ENCODE measurements at regions not wholly inside any gene's neighbourhood (a gene's known extent, or its start where the extent isn't known, plus 50 kb on each side); places are given as distances from the start of the nearest gene placed in this dataset.
"Not testable (repeated sequence)": the region's sequence is repeated elsewhere in the genome, so short reads cannot be mapped to it uniquely, and the experiment has no call there.

GRCh38 chr14:89730687-89731086, 223.8 kb downstream of the EFCAB11 start:
- ChIA-PET POLR2A (no interaction called here), CTCF (no interaction called here)
- Mint-ChIP-seq H3K36me3 (ENCODE audit: insufficient read depth, unreplicated experiment) (no peaks in the 10 kb centered on the region), H3K27ac (ENCODE audit: low read depth, unreplicated experiment) (no peak overlapping the region), H3K4me3 (ENCODE audit: unreplicated experiment) (no peak overlapping the region), H3K27me3 (ENCODE audit: insufficient read depth, unreplicated experiment) (no peaks in the 10 kb centered on the region), H3K4me1 (ENCODE audit: insufficient read depth, unreplicated experiment) (no peaks in the 10 kb centered on the region), H3K9me3 (ENCODE audit: unreplicated experiment) (no peaks in the 10 kb centered on the region)
- intact Hi-C loops (cut with micrococcal nuclease), result no loop called here
- TF ChIP-seq CTCF (IDR thresholded peaks at IDR 0.05; ENCODE audit: unreplicated experiment), result no peak
- no TSS peak for BruUV-seq (replicated peaks)
- no peak for DNase-seq (ENCODE audit: unreplicated experiment)

GRCh38 chr14:89728964-89729363, 225.6 kb downstream of the EFCAB11 start:
- no peaks in the 10 kb centered on the region for H3K4me1 Mint-ChIP-seq (ENCODE audit: insufficient read depth, unreplicated experiment)
- DNase-seq (ENCODE audit: unreplicated experiment), result no peak
- no peaks in the 10 kb centered on the region for H3K36me3 Mint-ChIP-seq (ENCODE audit: insufficient read depth, unreplicated experiment)
- H3K27ac Mint-ChIP-seq (ENCODE audit: low read depth, unreplicated experiment), result no peak overlapping the region
- H3K4me3 Mint-ChIP-seq (ENCODE audit: unreplicated experiment), result no peak overlapping the region
- ChIA-PET POLR2A (no interaction called here), CTCF (no interaction called here)
- BruUV-seq (replicated peaks), result no TSS peak
- no peak for TF ChIP-seq CTCF (IDR thresholded peaks at IDR 0.05; ENCODE audit: unreplicated experiment)
- H3K9me3 Mint-ChIP-seq (ENCODE audit: unreplicated experiment), result no peaks in the 10 kb centered on the region
- no peaks in the 10 kb centered on the region for H3K27me3 Mint-ChIP-seq (ENCODE audit: insufficient read depth, unreplicated experiment)
- intact Hi-C loops (cut with micrococcal nuclease), result no loop called here

GRCh38 chr14:89726226-89726625, 228.3 kb downstream of the EFCAB11 start:
- H3K9me3 Mint-ChIP-seq (ENCODE audit: unreplicated experiment); DNase-seq (ENCODE audit: unreplicated experiment); H3K4me3 Mint-ChIP-seq (ENCODE audit: unreplicated experiment); H3K27me3 Mint-ChIP-seq (ENCODE audit: insufficient read depth, unreplicated experiment); BruUV-seq (replicated peaks); POLR2A ChIA-PET; H3K36me3 Mint-ChIP-seq (ENCODE audit: insufficient read depth, unreplicated experiment); CTCF ChIA-PET; intact Hi-C loops (cut with micrococcal nuclease); H3K4me1 Mint-ChIP-seq (ENCODE audit: insufficient read depth, unreplicated experiment); H3K27ac Mint-ChIP-seq (ENCODE audit: low read depth, unreplicated experiment): not testable (repeated sequence)

- BruUV-seq (replicated peaks), result no TSS peak
Measured at GRCh38 chr14:89724628-89724960, 229.9 kb downstream of the EFCAB11 start.

More at GRCh38 chr14:89724628-89724960, 229.9 kb downstream of the EFCAB11 start:
- ChIA-PET POLR2A (no interaction called here), CTCF (interaction anchor here (1.6 kb wide), 1 partner anchor 24 kb away, joined by 5 read pairs; no protein-coding TSS in a partner anchor)
- H3K27me3 Mint-ChIP-seq (ENCODE audit: insufficient read depth, unreplicated experiment), result no peaks in the 10 kb centered on the region
- H3K36me3 Mint-ChIP-seq (ENCODE audit: insufficient read depth, unreplicated experiment), result no peaks in the 10 kb centered on the region
- no peaks in the 10 kb centered on the region for H3K9me3 Mint-ChIP-seq (ENCODE audit: unreplicated experiment)
- H3K27ac Mint-ChIP-seq (ENCODE audit: low read depth, unreplicated experiment), result no peak overlapping the region
- TF ChIP-seq CTCF (IDR thresholded peaks at IDR 0.05; ENCODE audit: unreplicated experiment), result no peak
- no peak for DNase-seq (ENCODE audit: unreplicated experiment)
- intact Hi-C loops (cut with micrococcal nuclease), result no loop called here
- H3K4me3 Mint-ChIP-seq (ENCODE audit: unreplicated experiment), result no peak overlapping the region
- no peaks in the 10 kb centered on the region for H3K4me1 Mint-ChIP-seq (ENCODE audit: insufficient read depth, unreplicated experiment)
